ELF-1 (cell line): ENCODE measurements at regions not wholly inside any gene's neighbourhood (a gene's known extent, or its start where the extent isn't known, plus 50 kb on each side); places are given as distances from the start of the nearest gene placed in this dataset.
"Not testable (repeated sequence)": the region's sequence is repeated elsewhere in the genome, so short reads cannot be mapped to it uniquely, and the experiment has no call there.

ENCODE experiments used
- DNase-seq: peaks from one replicate; pipeline ENCODE4 v3.0.0-alpha.2; 2016; ENCODE audit warnings: low read depth, low spot score

GRCh38 chr6:30807566-30807965 is 63.2 kb upstream of the IER3 start:
- DNase-seq = not testable (repeated sequence)

GRCh38 chr6:30806581-30807183 is 62.3 kb upstream of the IER3 start:
- DNase-seq = no peak

GRCh38 chr6:30804333-30804732 is 60.0 kb upstream of the IER3 start:
- no peak for DNase-seq

- DNase-seq = peak; percentile 39
Measured at GRCh38 chr6:30802731-30803130, 58.4 kb upstream of the IER3 start.

GRCh38 chr6:30801950-30802349 is 57.6 kb upstream of the IER3 start:
- no peak for DNase-seq

GRCh38 chr6:30800871-30801270 is 56.5 kb upstream of the IER3 start:
- DNase-seq = no peak

GRCh38 chr6:30799210-30799609 is 54.9 kb upstream of the IER3 start:
- no peak for DNase-seq

- no peak for DNase-seq
Measured at GRCh38 chr6:30798494-30798893, 54.1 kb upstream of the IER3 start.

- DNase-seq = no peak
Measured at GRCh38 chr6:30795549-30796293, 51.4 kb upstream of the IER3 start.
